HepG2 (cell line): ENCODE measurements at regions not wholly inside any gene's neighbourhood (a gene's known extent, or its start where the extent isn't known, plus 50 kb on each side); places are given as distances from the start of the nearest gene placed in this dataset.

Experiments
- ATAC-seq: fragments of 200-7000 bp; cut with Tn5 transposase; 3 replicates; pipeline ENCODE4 v1.9.1; 2020; ENCODE audit warnings: mild to moderate bottlenecking, moderate library complexity
- BruUV-seq: library from RNA; stranded (reverse); fragments of 400-500 nt; replicated peaks from 2 replicates; lab custom pipeline; 2021; lab: Mats Ljungman, UMichigan
- CTCF ChIA-PET: fragments of 300-600 bp; formaldehyde crosslinking; extraction: SDS; loops from one replicate; lab custom pipeline; 2021; ENCODE audit warnings: low total read pairs, inconsistent platforms, low intra/inter-chr PET ratio; lab: Yijun Ruan, JAX
- POLR2A ChIA-PET: fragments of 350-600 bp; sonication (Branson Sonifier 250); formaldehyde crosslinking; loops from one replicate; lab custom pipeline; 2020; ENCODE audit warnings: antibody characterized with exemption, inconsistent platforms; lab: Yijun Ruan, JAX
- DNase-seq: peaks from one replicate; pipeline ENCODE4 v3.0.0-alpha.2; 2015; ENCODE audit warnings: low spot score
- FAIRE-seq: peaks from 3 replicates; lab custom pipeline; 2011; peaks lifted over from hg19 to GRCh38; lab: Jason Lieb, UNC
- H2AFZ ChIP-seq: one replicate; pipeline ENCODE4 v1.6.1; 2011; ENCODE audit warnings: low read length, inconsistent platforms
- H3K27ac ChIP-seq: fragments of 300-600 bp; 3 replicates; pipeline ENCODE4 v1.8.0; 2011; ENCODE audit warnings: mixed run types, mild to moderate bottlenecking, mixed read lengths, low read length, inconsistent platforms; ENCODE audit not compliant: insufficient read depth; ENCODE audit errors: extremely low read length
- H3K27me3 ChIP-seq, 2 experiments: fragments of 200-600 bp in 1 of 2; 2 replicates in 1 of 2; 3 replicates in 1 of 2; pipeline versions ENCODE4 v1.6.0 to v1.8.0; 2011; ENCODE audit warnings: low read length in 2 of 2, mild to moderate bottlenecking in 2 of 2, moderate library complexity in 2 of 2, inconsistent platforms in 1 of 2; ENCODE audit not compliant: insufficient read depth in 2 of 2, control insufficient read depth in 1 of 2
- H3K36me3 ChIP-seq, 2 experiments: fragments of 200-600 bp in 1 of 2; replicated peaks in 1 of 2; 2 replicates in 1 of 2; 3 replicates in 1 of 2; pipeline versions ENCODE4 v1.5.1 to v1.8.0; 2011; ENCODE audit warnings: low read length in 2 of 2, inconsistent platforms in 1 of 2; ENCODE audit not compliant: insufficient read depth in 2 of 2, control insufficient read depth in 1 of 2
- H3K4me1 ChIP-seq: 2 replicates; pipeline ENCODE4 v1.5.1; 2012; ENCODE audit warnings: low read length, inconsistent platforms; ENCODE audit not compliant: insufficient read depth
- H3K4me2 ChIP-seq: 2 replicates; pipeline ENCODE4 v1.6.0; 2011; ENCODE audit warnings: low read depth, low read length, inconsistent platforms
- H3K4me3 ChIP-seq, 3 experiments: fragments of 200-600 bp in 1 of 3; sonication (generic), shearing (Covaris generic) in 1 of 3; replicated peaks in 1 of 3; 2 replicates each; pipeline ENCODE4 v1.5.1; 2011 to 2016; ENCODE audit warnings: low read length in 3 of 3, inconsistent platforms in 2 of 3, low read depth in 2 of 3, mild to moderate bottlenecking in 2 of 3, control low read depth in 1 of 3, mixed read lengths in 1 of 3; ENCODE audit not compliant: insufficient read depth in 1 of 3
- H3K79me2 ChIP-seq: one replicate; pipeline ENCODE4 v1.6.1; 2011; ENCODE audit warnings: low read length, inconsistent platforms; ENCODE audit not compliant: insufficient read depth
- H3K9ac ChIP-seq: 2 replicates; pipeline ENCODE4 v1.6.0; 2011; ENCODE audit warnings: mild to moderate bottlenecking, low read depth, low read length, inconsistent platforms; ENCODE audit not compliant: insufficient read depth
- H3K9me3 ChIP-seq: 2 replicates; pipeline ENCODE4 v1.5.1; 2012; ENCODE audit warnings: mild to moderate bottlenecking, low read length
- H4K20me1 ChIP-seq: 2 replicates; pipeline ENCODE4 v1.6.0; 2011; ENCODE audit warnings: inconsistent platforms, mild to moderate bottlenecking, low read length, moderate library complexity; ENCODE audit not compliant: insufficient read depth
- CREB1 ChIP-seq, 2 experiments: fragments of 450-650 bp in 1 of 2; IDR thresholded peaks; 2 replicates each; pipeline ENCODE4 v1.6.1; 2016 to 2017; ENCODE audit warnings: control low read depth in 1 of 2, mild to moderate bottlenecking in 1 of 2, missing compliant biosample characterization in 1 of 2, missing genetic modification characterization in 1 of 2
- GATA4 ChIP-seq: sonication (generic); IDR thresholded peaks from 2 replicates; pipeline ENCODE4 v1.6.1; 2016; ENCODE audit warnings: antibody characterized with exemption, low read depth, borderline replicate concordance
- KLF9 ChIP-seq: IDR thresholded peaks from 2 replicates; pipeline ENCODE4 v1.6.1; 2016; ENCODE audit warnings: low read depth
- PHB2 ChIP-seq: fragments of 450-650 bp; IDR thresholded peaks from 2 replicates; pipeline ENCODE4 v1.6.1; 2018; ENCODE audit not compliant: partially characterized antibody
- PPARG ChIP-seq: conservative IDR thresholded peaks from 2 replicates; pipeline ENCODE4 v1.6.1; 2016; ENCODE audit warnings: missing biosample characterization, missing genetic modification reagents
- RAD51 ChIP-seq: fragments of 450-650 bp; IDR thresholded peaks from 2 replicates; pipeline ENCODE4 v1.6.1; 2016; ENCODE audit warnings: borderline replicate concordance
- REL ChIP-seq: sonication (generic); formaldehyde crosslinking; conservative IDR thresholded peaks from 2 replicates; pipeline ENCODE4 v1.8.0; 2022; ENCODE audit warnings: mild to moderate bottlenecking, missing genetic modification reagents, moderate library complexity
- TARDBP ChIP-seq: sonication (generic); formaldehyde crosslinking; IDR thresholded peaks from 2 replicates; pipeline ENCODE4 v1.8.0; 2022; ENCODE audit warnings: mild to moderate bottlenecking, missing genetic modification reagents
- TSC22D2 ChIP-seq: sonication (generic); formaldehyde crosslinking; IDR thresholded peaks from 2 replicates; pipeline ENCODE4 v1.5.1; 2020; ENCODE audit warnings: missing genetic modification reagents, mild to moderate bottlenecking, borderline replicate concordance
- ZFP36L1 ChIP-seq: sonication (generic); formaldehyde crosslinking; IDR thresholded peaks from 2 replicates; pipeline ENCODE4 v1.8.0; 2022; ENCODE audit warnings: mild to moderate bottlenecking, missing genetic modification reagents, moderate library complexity
- ZNF678 ChIP-seq: sonication (generic); formaldehyde crosslinking; IDR thresholded peaks from 2 replicates; pipeline ENCODE4 v1.4.0; 2020; ENCODE audit warnings: mild to moderate bottlenecking, missing genetic modification reagents
- ZNF777 ChIP-seq: sonication (generic); formaldehyde crosslinking; IDR thresholded peaks from 2 replicates; pipeline ENCODE4 v1.4.0; 2020; ENCODE audit warnings: missing genetic modification reagents
- WGBS: methylation state at CpG from one replicate; pipeline ENCODE4 v1.1.6; 2017; ENCODE audit warnings: low lambda C conversion rate; 5-methylcytosine and 5-hydroxymethylcytosine counted together
- in situ Hi-C: cut with HindIII; loops from 2 replicates; pipeline ENCODE4 v1.10.0; 2017; ENCODE audit warnings: low pct_unique_long_range_greater_than_20kb; ENCODE audit not compliant: extremely low pct_ligation_motif_present
- intact Hi-C: fragments of 100-400 bp; cut with micrococcal nuclease; formaldehyde crosslinking; loops from one replicate; pipeline ENCODE4 v1.10.0; 2022; ENCODE audit not compliant: unreplicated experiment
- TF ChIP-seq, protein P1 (sequence below): sonication (generic); formaldehyde crosslinking; IDR thresholded peaks from 2 replicates; pipeline ENCODE4 v1.5.0; 2020; ENCODE audit warnings: mild to moderate bottlenecking, missing genetic modification reagents
- TF ChIP-seq, protein P2 (sequence below): sonication (generic); formaldehyde crosslinking; IDR thresholded peaks from 2 replicates; pipeline ENCODE4 v1.8.1; 2023; ENCODE audit warnings: missing genetic modification reagents, inconsistent platforms, borderline replicate concordance
- TF ChIP-seq, protein P3 (sequence below): sonication (generic); IDR thresholded peaks from 2 replicates; pipeline ENCODE4 v1.6.1; 2016; ENCODE audit warnings: low read depth, borderline replicate concordance

DNA sequence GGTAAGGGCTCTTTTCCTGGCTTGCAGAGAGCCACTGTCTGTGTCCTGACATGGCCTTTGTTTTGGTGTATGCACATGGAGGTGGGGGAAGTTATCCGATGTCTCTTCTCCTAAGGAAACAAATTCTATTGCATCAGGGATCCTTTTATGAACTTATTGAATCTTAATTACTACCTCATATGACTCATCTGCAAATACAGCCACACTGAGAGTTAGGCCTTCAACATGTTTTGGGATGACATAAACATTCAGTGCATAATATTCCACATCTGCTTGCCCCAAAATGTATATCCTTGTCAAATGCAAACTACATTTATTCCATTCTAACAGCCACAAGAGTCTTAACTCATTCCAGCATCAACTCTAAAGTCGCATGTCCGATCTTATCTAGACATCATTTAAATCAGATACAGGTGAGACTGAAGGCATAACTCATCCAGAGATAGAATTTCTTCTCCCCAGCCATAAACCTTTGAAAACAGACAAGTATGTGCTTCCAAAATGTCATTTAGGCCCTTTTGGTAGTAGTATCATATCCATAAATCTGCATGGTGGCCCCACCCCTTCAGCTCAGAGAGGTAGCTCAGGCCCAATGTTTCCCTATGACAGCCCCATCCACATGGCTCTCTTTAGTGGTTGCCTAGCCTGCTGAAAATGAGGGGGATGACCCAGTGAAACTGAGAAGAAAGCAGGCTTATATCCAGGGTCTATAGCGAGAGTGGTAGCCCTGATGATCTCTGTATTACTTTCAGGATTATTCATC lies 289.5 kb upstream of the ALCAM start:
- WGBS, result 20% methylated on average over 4 of the region's 4 CpGs
- Histone ChIP-seq H3K36me3 (no peaks in the 10 kb centered on the region), H3K27me3 (no peaks in the 10 kb centered on the region), H4K20me1 (no peaks in the 10 kb centered on the region), H3K9ac (no peak overlapping the region), H3K4me1 (no peaks in the 10 kb centered on the region), H2AFZ (no peak overlapping the region), H3K27ac (no peak overlapping the region), H3K79me2 (no peaks in the 10 kb centered on the region), H3K4me3 (no peak overlapping the region), H3K4me2 (no peak overlapping the region), H3K9me3 (no peaks in the 10 kb centered on the region)
- POLR2A ChIA-PET, result no interaction called here
- BruUV-seq, result no TSS peak
- ATAC-seq (no peak), FAIRE-seq (no peak), DNase-seq (no peak)
- intact Hi-C loops, result no loop called here
- in situ Hi-C loops, result no loop called here
- no peak for TF ChIP-seq KLF9 (CRISPR knock-in tag)
- TF ChIP-seq, protein P1, sequence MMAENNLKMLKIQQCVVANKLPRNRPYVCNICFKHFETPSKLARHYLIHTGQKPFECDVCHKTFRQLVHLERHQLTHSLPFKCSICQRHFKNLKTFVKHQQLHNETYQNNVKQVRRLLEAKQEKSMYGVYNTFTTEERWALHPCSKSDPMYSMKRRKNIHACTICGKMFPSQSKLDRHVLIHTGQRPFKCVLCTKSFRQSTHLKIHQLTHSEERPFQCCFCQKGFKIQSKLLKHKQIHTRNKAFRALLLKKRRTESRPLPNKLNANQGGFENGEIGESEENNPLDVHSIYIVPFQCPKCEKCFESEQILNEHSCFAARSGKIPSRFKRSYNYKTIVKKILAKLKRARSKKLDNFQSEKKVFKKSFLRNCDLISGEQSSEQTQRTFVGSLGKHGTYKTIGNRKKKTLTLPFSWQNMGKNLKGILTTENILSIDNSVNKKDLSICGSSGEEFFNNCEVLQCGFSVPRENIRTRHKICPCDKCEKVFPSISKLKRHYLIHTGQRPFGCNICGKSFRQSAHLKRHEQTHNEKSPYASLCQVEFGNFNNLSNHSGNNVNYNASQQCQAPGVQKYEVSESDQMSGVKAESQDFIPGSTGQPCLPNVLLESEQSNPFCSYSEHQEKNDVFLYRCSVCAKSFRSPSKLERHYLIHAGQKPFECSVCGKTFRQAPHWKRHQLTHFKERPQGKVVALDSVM (CRISPR knock-in tag), result no peak
- CTCF ChIA-PET, result no interaction called here

DNA sequence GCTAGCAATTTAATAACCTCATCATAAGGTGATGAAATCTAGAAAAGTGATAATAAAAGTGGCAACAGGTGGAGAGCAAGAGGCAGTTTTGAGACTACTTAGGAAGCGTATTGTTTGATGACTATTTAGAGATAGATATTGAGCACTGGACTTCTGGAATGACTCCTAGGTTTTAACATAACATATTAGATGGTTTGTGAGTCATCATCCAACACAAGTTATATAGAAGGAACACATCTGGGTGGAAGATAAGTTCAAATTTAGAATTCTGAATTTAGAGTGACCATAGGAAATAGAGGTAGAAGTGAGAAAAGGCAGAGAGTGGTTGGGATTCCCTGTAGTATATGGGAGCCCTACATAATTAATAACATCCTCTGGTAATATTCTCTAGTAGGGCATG lies 282.8 kb upstream of the ALCAM start:
- no TSS peak for BruUV-seq
- no peak for TF ChIP-seq RAD51
- TF ChIP-seq TSC22D2 (CRISPR knock-in tag), result no peak
- no peak for TF ChIP-seq CREB1 (IDR thresholded peaks at IDR 0.05)
- no peak for TF ChIP-seq CREB1 (CRISPR knock-in tag; IDR thresholded peaks at IDR 0.05)
- TF ChIP-seq TARDBP, result no peak
- TF ChIP-seq, protein P2, sequence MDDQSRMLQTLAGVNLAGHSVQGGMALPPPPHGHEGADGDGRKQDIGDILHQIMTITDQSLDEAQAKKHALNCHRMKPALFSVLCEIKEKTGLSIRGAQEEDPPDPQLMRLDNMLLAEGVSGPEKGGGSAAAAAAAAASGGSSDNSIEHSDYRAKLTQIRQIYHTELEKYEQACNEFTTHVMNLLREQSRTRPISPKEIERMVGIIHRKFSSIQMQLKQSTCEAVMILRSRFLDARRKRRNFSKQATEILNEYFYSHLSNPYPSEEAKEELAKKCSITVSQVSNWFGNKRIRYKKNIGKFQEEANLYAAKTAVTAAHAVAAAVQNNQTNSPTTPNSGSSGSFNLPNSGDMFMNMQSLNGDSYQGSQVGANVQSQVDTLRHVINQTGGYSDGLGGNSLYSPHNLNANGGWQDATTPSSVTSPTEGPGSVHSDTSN (CRISPR knock-in tag), result no peak
- TF ChIP-seq, protein P3, sequence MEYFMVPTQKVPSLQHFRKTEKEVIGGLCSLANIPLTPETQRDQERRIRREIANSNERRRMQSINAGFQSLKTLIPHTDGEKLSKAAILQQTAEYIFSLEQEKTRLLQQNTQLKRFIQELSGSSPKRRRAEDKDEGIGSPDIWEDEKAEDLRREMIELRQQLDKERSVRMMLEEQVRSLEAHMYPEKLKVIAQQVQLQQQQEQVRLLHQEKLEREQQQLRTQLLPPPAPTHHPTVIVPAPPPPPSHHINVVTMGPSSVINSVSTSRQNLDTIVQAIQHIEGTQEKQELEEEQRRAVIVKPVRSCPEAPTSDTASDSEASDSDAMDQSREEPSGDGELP, result no peak
- TF ChIP-seq ZNF678 (CRISPR knock-in tag), result no peak
- TF ChIP-seq ZFP36L1 (CRISPR knock-in tag), result no peak
- no peak for TF ChIP-seq REL (CRISPR knock-in tag)
- no peak for TF ChIP-seq ZNF777 (CRISPR knock-in tag)
- TF ChIP-seq GATA4, result no peak
- TF ChIP-seq PPARG (CRISPR knock-in tag), result no peak
- no peak for TF ChIP-seq PHB2

More for the DNA sequence above, 282.8 kb upstream of the ALCAM start:
- H3K9ac ChIP-seq, result no peak overlapping the region
- intact Hi-C loops (no loop called here), in situ Hi-C loops (no loop called here)
- no peak overlapping the region for H3K4me2 ChIP-seq
- ATAC-seq (no peak), DNase-seq (no peak), FAIRE-seq (no peak)
- ChIA-PET CTCF (no interaction called here), POLR2A (no interaction called here)
- H3K79me2 ChIP-seq, result no peaks in the 10 kb centered on the region
- no peak overlapping the region for H2AFZ ChIP-seq
- H3K27me3 ChIP-seq, result no peaks in the 10 kb centered on the region
- H4K20me1 ChIP-seq, result no peaks in the 10 kb centered on the region
- H3K4me1 ChIP-seq, result no peaks in the 10 kb centered on the region
- no peaks in the 10 kb centered on the region for H3K9me3 ChIP-seq
- H3K36me3 ChIP-seq, result no peaks in the 10 kb centered on the region
- H3K27ac ChIP-seq, result no peak overlapping the region
- WGBS, result 39% methylated on average over 1 of the region's 1 CpG
- no peak overlapping the region for H3K4me3 ChIP-seq
